ENCODE measurements at regions not wholly inside any gene's neighbourhood (a gene's known extent, or its start where the extent isn't known, plus 50 kb on each side); places are given as distances from the start of the nearest gene placed in this dataset.

GRCh38 chr4:26248647-26249046 is 72.2 kb upstream of the RBPJ start:
- TF ChIP-seq CTCF (IDR thresholded peaks at IDR 0.05), result no peak
- TF ChIP-seq POLR2A (IDR thresholded peaks at IDR 0.05), result no peak
- no peak for TF ChIP-seq EP300 (IDR thresholded peaks at IDR 0.05)

All from tibial nerve (tissue), 4 donors.